Sigmoid colon (tissue), 6 donors: ENCODE measurements at regions not wholly inside any gene's neighbourhood (a gene's known extent, or its start where the extent isn't known, plus 50 kb on each side); places are given as distances from the start of the nearest gene placed in this dataset.

Experiments
- DNase-seq: peaks from one replicate; pipeline ENCODE4 v3.0.0-alpha.2; 2019
- H3K27ac ChIP-seq, 4 donors: fragments of 200-600 bp; sonication (generic); one replicate each; pipeline ENCODE4 v1.5.1; 2016 to 2019; ENCODE audit warnings: mild to moderate bottlenecking in 1 of 4
- H3K27me3 ChIP-seq, 3 donors: fragments of 200-600 bp; sonication (generic); one replicate each; pipeline ENCODE4 v1.5.1; 2019; ENCODE audit warnings: mild to moderate bottlenecking in 1 of 3
- H3K36me3 ChIP-seq, 4 donors: fragments of 200-600 bp; sonication (generic); one replicate each; pipeline ENCODE4 v1.5.1; 2016 to 2019
- H3K4me1 ChIP-seq, 4 donors: fragments of 200-600 bp; sonication (generic); one replicate each; pipeline ENCODE4 v1.5.1; 2017 to 2019
- H3K4me3 ChIP-seq, 4 donors: fragments of 200-600 bp; sonication (generic); one replicate each; pipeline ENCODE4 v1.5.1; 2017 to 2019; ENCODE audit warnings: mild to moderate bottlenecking in 2 of 4, moderate library complexity in 1 of 4
- H3K9me3 ChIP-seq, 4 donors: fragments of 200-600 bp in 3 of 4; sonication (generic) in 3 of 4; one replicate each; pipeline versions ENCODE4 v1.5.1 to v1.6.1; 2013 to 2019
- CTCF ChIP-seq, 4 experiments: fragments of 450-650 bp in 3 of 4; fragments of 200-600 bp in 1 of 4; IDR thresholded peaks; one replicate each; pipeline ENCODE4 v1.5.1; 2016 to 2019; ENCODE audit warnings: antibody characterized with exemption in 4 of 4, mild to moderate bottlenecking in 3 of 4, moderate library complexity in 2 of 4
- EP300 ChIP-seq, 4 donors: sonication (generic); formaldehyde crosslinking; IDR thresholded peaks; one replicate each; pipeline ENCODE4 v1.6.1; 2017; ENCODE audit warnings: antibody characterized with exemption in 4 of 4
- POLR2A ChIP-seq, 2 donors: fragments of 450-650 bp; IDR thresholded peaks; one replicate each; pipeline ENCODE4 v1.6.1; 2016; ENCODE audit warnings: antibody characterized with exemption in 2 of 2, mild to moderate bottlenecking in 2 of 2, moderate library complexity in 2 of 2
- POLR2AphosphoS5 ChIP-seq, 4 donors: sonication (generic); formaldehyde crosslinking; IDR thresholded peaks; one replicate each; pipeline ENCODE4 v1.6.1; 2017; ENCODE audit warnings: antibody characterized with exemption in 4 of 4
- WGBS, 2 donors: extraction: QIAGEN DNeasy Blood & Tissue Kit; methylation state at CpG; one replicate each; pipeline ENCODE4 v1.1.7; 2013; 5-methylcytosine and 5-hydroxymethylcytosine counted together
- intact Hi-C: fragments of 100-400 bp; cut with DNase I; formaldehyde crosslinking; loops from one replicate; pipeline ENCODE4 v1.15.1; 2023
- donor health status: healthy with polysubstance abuse.
- donor health status: healthy.

GRCh38 chr18:67043276-67043675, 439.4 kb upstream of the CDH19 start:
- H3K36me3 ChIP-seq: no peaks in the 10 kb centered on the region
- H3K4me1 ChIP-seq: no peaks in the 10 kb centered on the region
- no peak overlapping the region for H3K4me3 ChIP-seq
- DNase-seq: no peak
- intact Hi-C loops: no loop called here
- H3K27me3 ChIP-seq: no peaks in the 10 kb centered on the region
- WGBS, 2 donors: 91 to 95% methylated on average over 11 of the region's 11 CpGs
- H3K9me3 ChIP-seq: no peaks in the 10 kb centered on the region
- no peak overlapping the region for H3K27ac ChIP-seq
- TF ChIP-seq CTCF (IDR thresholded peaks at IDR 0.05) (no peak), EP300 (IDR thresholded peaks at IDR 0.05) (no peak), POLR2AphosphoS5 (IDR thresholded peaks at IDR 0.05) (no peak), POLR2A (IDR thresholded peaks at IDR 0.05) (no peak)

- Histone ChIP-seq H3K27ac (no peak overlapping the region), H3K36me3 (no peaks in the 10 kb centered on the region), H3K27me3 (no peaks in the 10 kb centered on the region), H3K4me3 (no peak overlapping the region), H3K9me3 (no peaks in the 10 kb centered on the region), H3K4me1 (no peaks in the 10 kb centered on the region)
- intact Hi-C loops: no loop called here
- 72 to 77% methylated on average over 2 of the region's 2 CpGs for WGBS, 2 donors
- no peak for TF ChIP-seq POLR2A (IDR thresholded peaks at IDR 0.05)
- TF ChIP-seq CTCF (IDR thresholded peaks at IDR 0.05): no peak
- TF ChIP-seq POLR2AphosphoS5 (IDR thresholded peaks at IDR 0.05): no peak
- TF ChIP-seq EP300 (IDR thresholded peaks at IDR 0.05): no peak
- no peak for DNase-seq
Measured at GRCh38 chr18:67041334-67041733, 437.4 kb upstream of the CDH19 start.

GRCh38 chr18:67035026-67035425, 431.1 kb upstream of the CDH19 start:
- DNase-seq: no peak
- TF ChIP-seq POLR2A (IDR thresholded peaks at IDR 0.05): no peak
- TF ChIP-seq EP300 (IDR thresholded peaks at IDR 0.05): no peak
- Histone ChIP-seq H3K27ac (no peak overlapping the region), H3K9me3 (no peaks in the 10 kb centered on the region), H3K4me1 (no peaks in the 10 kb centered on the region), H3K4me3 (no peak overlapping the region), H3K27me3 (no peaks in the 10 kb centered on the region), H3K36me3 (no peaks in the 10 kb centered on the region)
- intact Hi-C loops: no loop called here
- 47 to 66% methylated on average over 4 of the region's 4 CpGs for WGBS, 2 donors

GRCh38 chr18:67023059-67023458, 419.2 kb upstream of the CDH19 start:
- no peaks in the 10 kb centered on the region for H3K27me3 ChIP-seq
- H3K36me3 ChIP-seq: no peaks in the 10 kb centered on the region
- H3K4me1 ChIP-seq: no peaks in the 10 kb centered on the region
- no peak overlapping the region for H3K4me3 ChIP-seq
- no peaks in the 10 kb centered on the region for H3K9me3 ChIP-seq
- intact Hi-C loops: no loop called here
- no peak overlapping the region for H3K27ac ChIP-seq
- TF ChIP-seq CTCF (IDR thresholded peaks at IDR 0.05) (no peak), POLR2AphosphoS5 (IDR thresholded peaks at IDR 0.05) (no peak), EP300 (IDR thresholded peaks at IDR 0.05) (no peak), POLR2A (IDR thresholded peaks at IDR 0.05) (no peak)
- no peak for DNase-seq

GRCh38 chr18:67010919-67011318, 407.0 kb upstream of the CDH19 start:
- H3K27ac ChIP-seq: no peak overlapping the region
- no peaks in the 10 kb centered on the region for H3K36me3 ChIP-seq
- intact Hi-C loops: no loop called here
- DNase-seq: no peak
- no peaks in the 10 kb centered on the region for H3K27me3 ChIP-seq
- no peaks in the 10 kb centered on the region for H3K4me1 ChIP-seq
- TF ChIP-seq POLR2AphosphoS5 (IDR thresholded peaks at IDR 0.05): no peak
- no peak for TF ChIP-seq EP300 (IDR thresholded peaks at IDR 0.05)
- TF ChIP-seq CTCF (IDR thresholded peaks at IDR 0.05): no peak
- no peak for TF ChIP-seq POLR2A (IDR thresholded peaks at IDR 0.05)
- no peaks in the 10 kb centered on the region for H3K9me3 ChIP-seq
- no peak overlapping the region for H3K4me3 ChIP-seq
